DOHH2 (cell line): ENCODE measurements at regions not wholly inside any gene's neighbourhood (a gene's known extent, or its start where the extent isn't known, plus 50 kb on each side); places are given as distances from the start of the nearest gene placed in this dataset.

ENCODE experiments used
- EZH2phosphoT487 ChIP-seq: fragments of 200-600 bp; sonication (generic); IDR thresholded peaks from 2 replicates; pipeline ENCODE4 v1.6.1; 2017; ENCODE audit warnings: borderline replicate concordance, mild to moderate bottlenecking, antibody characterized with exemption, low read length, moderate library complexity, mixed read lengths
- TF ChIP-seq, protein P1 (sequence below): fragments of 200-600 bp; sonication (generic); IDR thresholded peaks from one replicate; pipeline ENCODE4 v1.5.1; 2014; ENCODE audit warnings: antibody characterized with exemption, mild to moderate bottlenecking, low read depth, low read length; ENCODE audit not compliant: poor library complexity, severe bottlenecking

DNA sequence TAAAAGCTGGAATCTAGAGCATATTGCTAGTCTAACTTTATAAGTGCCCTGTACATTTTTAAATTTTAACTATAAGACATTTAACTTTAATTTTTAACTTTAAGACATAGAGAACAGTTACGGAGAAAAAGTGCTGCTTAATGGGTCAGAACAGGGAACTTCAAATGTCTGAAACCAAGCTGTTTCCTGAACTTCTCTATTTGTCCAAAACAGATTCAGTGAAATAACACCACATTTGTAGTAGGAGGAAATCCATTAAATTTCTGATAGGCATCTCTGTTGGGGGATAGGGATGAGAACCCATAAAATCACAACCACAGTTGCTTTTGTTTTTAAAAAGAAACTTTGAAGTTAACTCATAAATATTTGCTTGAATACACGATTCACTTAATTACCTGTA lies 170.8 kb upstream of the ANK3 start:
- TF ChIP-seq, protein P1, sequence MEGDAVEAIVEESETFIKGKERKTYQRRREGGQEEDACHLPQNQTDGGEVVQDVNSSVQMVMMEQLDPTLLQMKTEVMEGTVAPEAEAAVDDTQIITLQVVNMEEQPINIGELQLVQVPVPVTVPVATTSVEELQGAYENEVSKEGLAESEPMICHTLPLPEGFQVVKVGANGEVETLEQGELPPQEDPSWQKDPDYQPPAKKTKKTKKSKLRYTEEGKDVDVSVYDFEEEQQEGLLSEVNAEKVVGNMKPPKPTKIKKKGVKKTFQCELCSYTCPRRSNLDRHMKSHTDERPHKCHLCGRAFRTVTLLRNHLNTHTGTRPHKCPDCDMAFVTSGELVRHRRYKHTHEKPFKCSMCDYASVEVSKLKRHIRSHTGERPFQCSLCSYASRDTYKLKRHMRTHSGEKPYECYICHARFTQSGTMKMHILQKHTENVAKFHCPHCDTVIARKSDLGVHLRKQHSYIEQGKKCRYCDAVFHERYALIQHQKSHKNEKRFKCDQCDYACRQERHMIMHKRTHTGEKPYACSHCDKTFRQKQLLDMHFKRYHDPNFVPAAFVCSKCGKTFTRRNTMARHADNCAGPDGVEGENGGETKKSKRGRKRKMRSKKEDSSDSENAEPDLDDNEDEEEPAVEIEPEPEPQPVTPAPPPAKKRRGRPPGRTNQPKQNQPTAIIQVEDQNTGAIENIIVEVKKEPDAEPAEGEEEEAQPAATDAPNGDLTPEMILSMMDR, result no peak
- TF ChIP-seq EZH2phosphoT487, result no peak
